ENCODE measurements at regions not wholly inside any gene's neighbourhood (a gene's known extent, or its start where the extent isn't known, plus 50 kb on each side); places are given as distances from the start of the nearest gene placed in this dataset.
"Not testable (repeated sequence)": the region's sequence is repeated elsewhere in the genome, so short reads cannot be mapped to it uniquely, and the experiment has no call there.

DNA sequence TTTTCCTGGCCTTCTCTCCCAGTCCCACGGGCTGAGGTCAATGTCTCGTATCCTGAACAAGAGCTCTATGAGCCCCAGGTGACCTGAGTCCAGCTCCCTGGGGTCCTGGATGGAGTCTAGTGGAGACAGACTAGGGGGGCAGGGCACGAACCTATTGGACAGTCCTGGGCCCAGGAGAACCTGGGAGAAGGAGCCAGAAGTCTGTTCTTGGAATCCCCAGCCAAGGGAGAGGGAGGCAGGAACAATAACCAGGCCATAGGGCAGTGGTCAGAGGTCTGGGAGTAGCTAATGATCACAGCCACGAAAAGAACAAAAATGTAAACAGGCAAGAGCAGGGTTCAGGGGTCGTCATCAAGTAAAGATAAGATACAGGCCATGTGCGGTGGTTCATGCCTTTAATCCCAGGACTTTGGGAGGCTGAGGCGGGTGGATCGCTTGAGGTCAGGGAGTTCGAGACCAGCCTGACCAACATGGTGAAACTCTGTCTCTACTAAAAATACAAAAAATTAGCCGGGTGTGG is 60.8 kb downstream of the COPRS start:
- no peak for DNase-seq

DNA sequence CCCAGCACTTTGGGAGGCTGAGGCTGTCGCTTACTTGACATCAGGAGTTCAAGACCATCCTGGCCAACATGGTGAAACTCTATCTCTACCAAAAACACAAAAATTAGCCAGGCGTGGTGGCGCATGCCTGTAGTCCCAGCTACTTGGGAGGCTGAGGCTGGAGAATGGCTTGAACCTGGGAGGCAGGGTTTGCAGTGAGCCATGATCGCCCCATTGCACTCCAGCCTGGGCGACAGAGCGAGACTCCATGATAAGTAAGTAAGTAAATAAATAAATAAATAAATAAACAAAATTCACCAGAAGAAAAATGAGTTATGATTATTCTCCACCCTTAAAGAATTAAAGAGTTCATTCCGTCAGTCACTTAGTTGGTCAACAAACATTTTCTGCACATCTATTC is 63.1 kb downstream of the COPRS start:
- DNase-seq = not testable (repeated sequence)

DNA sequence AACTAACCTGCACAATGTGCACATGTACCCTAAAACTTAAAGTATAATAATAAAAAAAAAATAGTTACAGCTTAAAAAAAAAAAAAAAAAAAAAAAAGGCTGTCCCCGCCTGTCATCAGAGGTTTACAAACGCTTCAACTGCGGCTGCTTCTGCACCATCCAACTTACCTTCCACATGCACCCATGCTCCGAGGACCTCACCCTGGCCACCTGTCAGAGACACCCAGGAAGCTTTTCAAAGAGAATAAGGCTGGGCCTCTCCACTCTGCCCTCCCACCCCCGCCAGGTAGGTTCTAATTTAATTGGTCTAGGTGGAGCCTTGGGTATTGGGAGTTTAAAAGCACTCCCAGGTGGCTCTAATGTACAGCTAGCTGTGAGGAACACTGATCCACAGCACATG is 64.9 kb downstream of the COPRS start:
- DNase-seq = peak; percentile 10

DNA sequence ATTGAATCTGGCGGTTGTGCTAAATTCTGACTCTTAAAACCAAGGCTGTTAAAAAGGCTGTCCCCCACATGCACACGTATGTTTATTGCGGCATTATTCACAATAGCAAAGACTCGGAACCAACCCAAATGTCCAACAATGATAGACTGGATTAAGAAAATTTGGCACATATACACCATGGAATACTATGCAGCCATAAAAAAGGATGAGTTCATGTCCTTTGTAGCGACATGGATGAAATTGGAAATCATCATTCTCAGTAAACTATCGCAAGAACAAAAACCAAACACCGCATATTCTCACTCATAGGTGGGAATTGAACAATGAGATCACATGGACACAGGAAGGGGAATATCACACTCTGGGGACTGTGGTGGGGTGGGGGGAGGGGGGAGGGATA is 65.4 kb downstream of the COPRS start:
- not testable (repeated sequence) for DNase-seq

DNA sequence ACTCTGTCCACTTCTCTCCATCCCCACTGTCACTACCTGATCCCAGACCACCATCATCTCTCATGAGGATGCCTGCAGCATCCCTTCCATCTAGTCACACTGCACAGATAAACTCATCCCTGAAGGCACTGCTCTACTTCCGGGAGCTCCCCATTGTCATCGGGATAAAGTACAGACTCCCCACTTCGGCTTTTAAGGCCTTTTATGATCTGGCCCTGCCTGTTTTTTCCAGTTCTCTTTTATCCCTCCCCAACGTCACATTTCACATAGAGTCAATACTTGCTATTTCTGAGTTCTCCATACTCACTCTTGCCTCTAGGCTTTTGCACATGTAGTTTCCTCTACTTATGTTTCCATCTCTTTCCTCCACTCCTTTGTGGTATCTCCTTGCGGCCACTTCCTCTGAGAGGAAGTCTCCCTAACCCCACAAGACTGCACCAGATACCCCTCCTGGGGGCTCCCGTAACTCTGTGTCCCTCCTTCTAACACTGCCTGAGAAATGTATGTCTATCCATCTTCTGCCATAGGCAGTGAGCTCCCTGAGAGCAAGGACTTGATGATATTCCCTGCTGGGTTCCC is 66.9 kb downstream of the COPRS start:
- DNase-seq = no peak

DNA sequence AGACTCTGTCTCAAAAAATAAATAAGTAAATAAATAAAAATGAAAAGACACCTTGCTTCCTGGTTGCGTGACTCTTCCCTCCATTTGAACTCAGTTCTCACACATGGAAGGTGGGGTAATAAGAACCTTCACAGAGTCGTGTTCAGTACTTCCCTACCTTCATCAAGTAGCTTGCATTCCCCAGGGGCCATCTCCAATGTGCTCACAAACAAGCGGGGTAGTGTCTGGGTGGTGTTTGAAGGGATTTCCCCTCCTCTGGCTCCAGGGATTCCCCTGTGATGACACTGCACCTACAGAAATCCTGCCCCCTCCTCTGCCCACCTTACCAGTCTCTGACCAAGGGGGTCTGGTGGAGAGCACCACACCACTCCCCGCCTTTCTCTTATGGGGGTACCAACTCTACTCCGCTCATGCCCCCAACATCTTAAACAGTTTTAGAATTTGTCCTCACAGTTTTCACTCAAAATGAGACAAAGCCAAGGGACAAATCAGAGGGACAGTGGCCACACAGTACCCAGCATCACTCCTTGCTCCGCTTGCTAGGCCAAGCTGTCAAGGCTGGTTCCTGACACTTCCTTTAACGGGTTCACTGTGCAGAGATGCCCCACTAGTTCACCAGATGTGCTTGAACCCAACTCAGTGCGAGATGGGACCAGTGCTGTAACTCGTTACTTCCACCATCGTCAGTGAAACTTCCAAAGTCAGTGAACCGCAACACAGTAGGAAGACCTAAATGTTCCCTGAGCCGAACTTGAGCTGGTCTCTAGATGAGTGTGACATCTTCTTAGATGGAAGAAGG is 69.1 kb downstream of the COPRS start:
- no peak for DNase-seq

DNA sequence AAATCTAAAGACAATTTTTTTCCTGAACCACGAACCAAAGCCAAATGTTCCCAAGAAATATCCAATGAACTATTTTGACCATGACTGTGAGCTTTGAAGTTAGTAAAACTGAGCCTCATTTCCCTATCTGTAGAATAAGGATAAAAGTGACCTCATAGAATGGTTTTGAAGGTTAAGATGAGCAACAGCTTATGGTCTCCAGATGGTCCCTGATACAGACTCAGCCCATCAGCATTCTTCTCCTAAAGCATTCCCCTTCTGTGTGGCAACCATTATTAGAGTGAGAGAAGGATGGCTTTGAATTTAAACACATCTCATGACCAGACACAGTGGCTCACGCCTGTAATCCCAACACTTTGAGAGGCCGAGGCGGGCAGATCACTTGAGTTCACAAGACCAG is 70.1 kb downstream of the COPRS start:
- DNase-seq = no peak

DNA sequence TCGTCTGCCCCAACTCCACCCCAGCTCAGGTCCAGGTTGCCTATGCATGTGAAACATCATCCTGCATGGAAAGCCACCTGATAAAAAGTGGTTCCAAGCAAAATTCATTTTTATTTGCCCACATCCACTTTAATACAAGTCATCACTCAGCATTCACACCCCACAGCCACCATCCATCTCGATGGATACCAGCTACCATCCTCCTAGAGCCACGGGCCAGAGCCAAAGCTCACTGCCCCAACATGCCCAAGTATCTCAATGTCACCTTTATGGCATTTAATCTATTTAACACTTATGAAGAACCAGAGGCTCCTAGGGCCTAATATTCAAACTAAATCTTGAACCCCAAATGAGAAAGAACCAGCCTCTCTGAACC is 70.5 kb downstream of the COPRS start:
- no peak for DNase-seq

DNA sequence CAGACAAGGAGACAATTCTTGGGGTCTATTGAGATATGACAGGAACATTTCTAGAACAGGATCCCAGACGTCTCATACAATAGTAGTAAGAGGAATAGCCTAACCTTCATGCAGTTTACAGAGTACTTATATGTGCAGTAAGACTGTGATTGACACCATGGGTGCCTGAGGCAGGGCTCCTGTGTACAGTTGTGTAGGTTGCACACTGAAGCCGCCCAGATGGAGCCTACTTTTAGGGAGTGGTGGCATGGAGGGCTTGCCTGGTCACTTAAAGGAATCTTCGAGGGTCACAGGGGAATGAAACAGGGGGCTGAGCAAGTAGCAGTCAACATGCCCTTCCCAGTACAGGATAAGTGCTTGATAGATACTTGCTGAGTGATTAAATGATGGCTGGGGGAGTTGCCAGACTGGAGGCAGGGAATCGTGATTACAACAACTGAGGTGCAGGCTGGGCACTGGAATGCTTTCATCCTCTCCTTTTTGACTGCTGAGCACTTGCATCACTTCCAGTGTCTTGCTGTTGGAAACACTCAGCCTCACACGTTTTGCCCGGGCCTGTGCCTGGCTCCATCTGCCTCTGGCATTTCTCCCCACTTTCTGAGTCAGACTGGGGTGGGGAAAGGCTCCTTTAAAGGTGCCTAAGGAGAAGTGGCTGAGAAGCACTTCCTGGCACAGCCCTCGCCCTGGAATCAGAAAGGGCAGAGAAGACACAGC is 71.0 kb downstream of the COPRS start:
- no peak for DNase-seq

DNA sequence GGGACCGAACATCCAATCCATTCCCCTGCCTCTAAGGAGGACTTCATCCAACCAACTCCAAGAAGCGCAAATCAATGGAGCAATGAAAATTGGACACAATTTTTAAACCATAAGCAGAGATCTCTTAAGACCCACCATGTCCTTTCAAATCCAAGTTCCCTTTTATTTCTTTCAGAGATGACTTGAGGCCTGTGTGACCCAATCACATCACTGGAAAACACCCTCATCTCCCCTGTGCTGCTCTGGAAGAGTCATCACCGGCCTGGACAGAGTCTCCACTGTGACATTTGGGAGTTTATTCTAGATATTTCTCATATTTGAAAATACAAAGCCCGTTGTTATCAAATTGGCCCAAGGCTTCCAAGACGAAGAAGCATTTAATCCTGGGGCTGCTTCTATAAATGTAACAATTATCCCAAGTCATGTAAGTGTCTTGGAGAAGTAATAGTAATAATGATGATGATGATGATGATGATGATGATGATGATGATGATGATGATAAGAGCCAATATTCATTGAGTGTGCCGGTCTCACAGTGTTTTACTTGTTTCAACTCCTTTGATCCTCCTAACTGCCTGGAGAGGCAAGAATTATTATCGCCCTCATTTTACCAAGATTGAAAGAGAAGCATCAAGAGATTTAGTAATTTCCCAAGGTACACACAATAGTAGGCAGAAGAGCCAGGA is 72.1 kb downstream of the COPRS start:
- DNase-seq = no peak

DNA sequence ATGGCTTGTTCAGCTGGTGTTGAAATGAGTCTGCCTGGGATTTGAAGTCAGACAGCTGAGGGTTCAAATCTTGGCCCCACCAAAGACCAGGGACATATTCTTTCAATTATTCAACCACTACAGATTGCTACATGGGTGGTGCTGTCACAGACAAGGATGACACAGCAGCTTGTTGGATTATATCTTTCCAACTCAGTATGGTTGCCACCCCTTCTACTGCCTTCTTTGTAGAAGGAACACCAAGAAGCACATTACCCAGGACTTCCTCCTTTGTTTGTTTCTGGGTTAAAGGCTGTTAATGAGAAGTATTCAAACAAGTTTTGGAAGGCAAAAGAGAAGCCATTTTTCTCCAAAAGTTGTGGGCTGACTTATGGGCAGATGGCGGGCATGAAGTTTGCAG is 78.6 kb downstream of the COPRS start:
- no peak for DNase-seq

DNA sequence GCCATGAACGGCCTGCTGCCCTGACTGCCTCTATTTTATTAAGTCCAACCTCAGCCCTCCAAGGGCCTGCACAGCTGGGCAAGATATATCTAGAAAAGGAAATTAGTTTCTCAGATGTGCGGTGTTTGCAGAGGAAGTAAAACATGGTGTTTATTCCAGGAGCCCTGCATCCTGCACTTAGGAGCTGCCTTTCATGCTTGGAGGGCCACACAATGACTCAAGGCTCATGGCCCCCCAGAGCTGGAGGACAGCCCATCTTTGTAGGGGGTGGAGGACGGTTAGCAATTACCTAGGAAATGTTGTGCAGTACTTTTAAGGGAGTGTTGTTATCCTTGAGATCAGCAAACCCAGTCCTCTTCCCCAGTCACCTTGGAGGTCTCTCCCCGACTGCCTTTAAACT is 80.5 kb downstream of the COPRS start:
- no peak for DNase-seq

DNA sequence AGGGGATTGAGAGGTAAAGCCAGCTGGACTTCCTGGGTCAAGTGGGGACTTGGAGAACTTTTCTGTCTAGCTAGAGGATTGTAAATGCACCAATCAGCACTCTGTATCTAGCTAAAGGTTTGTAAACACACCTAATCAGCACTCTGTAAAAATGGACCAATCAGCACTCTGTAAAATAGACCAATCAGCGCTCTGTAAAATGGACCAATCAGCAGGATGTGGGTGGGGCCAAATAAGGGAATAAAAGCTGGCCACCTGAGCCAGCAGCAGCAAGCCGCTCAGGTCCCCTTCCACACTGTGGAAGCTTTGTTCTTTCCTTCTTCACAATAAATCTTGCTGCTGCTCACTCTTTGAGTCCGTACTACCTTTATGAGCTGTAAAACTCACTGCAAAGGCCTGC is 87.7 kb downstream of the COPRS start:
- DNase-seq = not testable (repeated sequence)

DNA sequence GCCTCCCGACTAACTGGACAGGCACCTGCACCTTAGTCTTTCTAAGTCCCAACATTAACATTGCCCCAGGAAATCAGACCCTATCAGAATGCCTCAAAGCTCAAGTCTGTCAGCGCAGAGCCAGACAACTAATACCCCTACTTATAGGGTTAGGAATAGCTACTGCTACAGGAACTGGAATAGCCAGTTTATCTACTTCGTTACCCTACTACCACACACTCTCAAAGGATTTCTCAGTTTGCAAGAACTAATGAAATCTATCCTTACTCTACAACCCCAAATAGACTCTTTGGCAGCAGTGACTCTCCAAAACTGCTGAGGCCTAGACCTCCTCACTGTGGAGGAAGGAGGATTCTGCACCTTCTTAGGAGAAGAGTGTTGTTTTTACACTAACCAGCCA is 88.5 kb downstream of the COPRS start:
- peak; percentile 1 for DNase-seq

DNA sequence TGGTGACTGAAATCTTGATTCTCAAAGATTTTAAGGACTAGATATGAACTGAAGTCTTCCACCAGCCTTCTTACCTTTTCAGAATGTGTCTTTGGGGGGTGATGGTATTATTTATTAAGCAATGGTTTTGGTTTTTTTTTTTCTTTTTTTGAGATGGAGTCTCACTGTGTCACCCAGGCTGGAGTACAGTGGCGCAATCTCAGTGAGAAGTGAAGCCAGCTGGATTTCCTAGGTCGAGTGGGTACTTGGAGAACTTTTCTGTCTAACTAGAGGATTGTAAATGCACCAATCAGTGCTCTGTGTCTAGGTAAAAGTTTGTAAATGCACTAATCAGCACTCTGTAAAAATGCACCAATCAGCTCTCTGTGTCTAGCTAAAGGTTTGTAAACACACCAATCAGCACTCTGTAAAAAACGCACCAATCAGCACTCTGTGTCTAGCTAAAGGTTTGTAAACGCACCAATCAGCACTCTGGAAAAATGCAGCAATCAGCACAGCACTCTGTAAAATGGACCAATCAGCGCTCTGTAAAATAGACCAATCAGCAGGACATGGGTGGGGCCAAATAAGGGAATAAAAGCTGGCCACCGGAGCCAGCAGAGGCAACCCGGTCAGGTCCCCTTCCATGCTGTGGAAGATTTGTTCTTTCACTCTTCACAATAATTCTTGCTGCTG is 97.1 kb downstream of the COPRS start:
- peak; percentile 17 for DNase-seq

DNA sequence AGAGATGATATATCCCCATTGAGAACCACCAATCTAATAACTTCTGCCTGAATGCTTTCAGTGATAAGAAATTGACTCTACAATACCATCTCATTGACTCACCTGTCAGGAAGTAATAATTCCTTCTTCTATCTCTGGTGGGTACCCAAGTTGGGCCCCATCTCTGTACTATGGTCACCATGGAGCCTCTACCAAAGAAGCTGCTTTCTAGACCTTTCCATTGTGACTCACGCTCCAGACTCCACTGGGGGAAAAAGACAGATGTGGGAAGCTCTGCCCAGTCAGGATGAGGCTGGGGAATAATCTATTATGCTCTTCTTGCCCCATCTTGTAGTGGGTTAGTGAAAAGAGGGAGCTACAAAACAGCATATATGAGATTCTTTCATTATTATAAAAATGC is 100.4 kb downstream of the COPRS start:
- DNase-seq = no peak

DNA sequence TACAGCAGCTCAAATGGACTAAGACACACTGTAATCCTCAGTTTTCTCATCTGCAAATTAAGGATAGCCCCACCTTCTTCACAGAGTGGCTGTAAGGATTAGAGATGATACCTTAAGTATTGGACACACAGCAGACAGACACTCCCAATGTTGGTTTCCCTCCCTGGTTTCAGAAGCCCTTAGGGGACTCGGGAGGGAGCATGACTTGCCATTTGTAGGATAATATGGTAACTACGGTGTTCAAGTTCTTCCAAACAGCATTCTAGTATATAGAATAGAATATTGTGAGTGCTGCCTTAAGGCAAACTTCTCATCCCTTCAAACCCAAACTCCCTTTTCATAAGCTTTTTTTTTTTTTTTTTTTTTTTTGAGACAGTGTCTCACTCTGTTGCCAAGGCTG is 101.9 kb downstream of the COPRS start:
- no peak for DNase-seq

DNA sequence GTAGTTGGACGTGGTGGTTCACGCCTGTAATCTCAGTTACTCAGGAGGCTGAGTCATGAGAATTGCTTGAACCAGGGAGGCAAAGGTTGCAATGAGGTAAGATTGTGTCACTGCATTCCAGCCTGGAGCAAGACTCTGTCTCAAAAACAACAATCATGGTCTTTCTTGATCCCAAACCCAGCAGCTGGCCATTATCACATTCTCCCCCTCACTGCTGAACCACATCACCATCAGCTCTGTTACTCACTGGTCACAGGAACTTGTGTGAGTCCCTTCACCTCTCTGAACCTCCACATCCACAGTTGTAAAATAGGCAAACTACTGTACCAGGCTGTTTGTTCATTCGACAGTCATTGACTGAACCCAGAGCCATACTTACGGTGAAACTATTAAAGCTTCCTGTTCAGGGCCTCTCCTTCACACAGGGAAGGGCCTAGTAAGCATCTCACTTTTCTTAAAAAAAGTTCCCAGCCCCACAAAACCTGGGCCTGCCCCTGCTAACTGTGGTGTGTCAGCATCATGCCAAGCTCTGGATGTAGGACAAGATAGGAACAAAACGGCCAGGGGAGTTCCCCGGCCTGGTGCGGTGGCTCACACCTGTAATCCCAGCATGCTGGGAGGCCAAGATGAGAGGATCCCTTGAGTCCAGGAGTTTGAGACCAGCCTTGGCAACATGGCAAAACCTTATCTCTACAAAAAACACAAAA is 104.7 kb downstream of the COPRS start:
- no peak for DNase-seq

DNA sequence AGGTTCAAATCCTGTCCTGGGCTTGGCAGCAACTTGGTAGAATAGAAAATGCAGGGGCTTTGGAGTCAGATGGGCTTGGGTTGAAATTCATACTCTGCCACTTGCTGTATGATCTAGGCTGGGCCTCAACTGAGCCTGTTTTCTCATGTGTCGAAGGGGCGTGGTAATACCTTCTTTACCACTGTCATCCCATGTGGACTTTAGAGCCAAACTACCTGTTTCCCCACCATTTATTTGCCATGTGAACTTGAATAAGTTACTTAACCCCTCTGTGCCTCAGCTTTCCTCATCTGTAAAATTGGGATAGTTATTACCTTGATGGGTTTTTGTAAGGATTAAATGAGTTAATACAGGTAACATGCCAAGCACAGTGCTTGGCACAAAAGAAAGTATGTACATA is 106.0 kb downstream of the COPRS start:
- no peak for DNase-seq

DNA sequence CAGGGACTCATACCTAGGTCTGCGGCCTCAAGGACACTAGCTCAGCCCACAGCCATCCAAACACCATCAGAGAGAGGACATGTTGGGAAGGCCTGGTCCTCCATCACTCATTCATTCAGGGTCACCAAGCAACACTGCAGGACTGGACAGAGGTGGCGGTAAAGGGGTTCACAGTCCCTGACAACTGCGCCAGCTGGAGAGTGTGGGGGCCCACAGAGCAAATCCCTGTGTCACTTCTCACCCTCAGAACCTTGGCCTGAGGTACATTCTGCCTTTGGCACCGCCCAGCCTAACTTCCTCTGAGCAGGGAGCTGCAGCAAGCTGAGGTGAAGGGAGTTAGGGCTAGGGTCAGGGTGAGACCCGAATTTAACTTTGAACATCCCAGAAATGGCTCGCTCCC is 106.5 kb downstream of the COPRS start:
- no peak for DNase-seq

DNA sequence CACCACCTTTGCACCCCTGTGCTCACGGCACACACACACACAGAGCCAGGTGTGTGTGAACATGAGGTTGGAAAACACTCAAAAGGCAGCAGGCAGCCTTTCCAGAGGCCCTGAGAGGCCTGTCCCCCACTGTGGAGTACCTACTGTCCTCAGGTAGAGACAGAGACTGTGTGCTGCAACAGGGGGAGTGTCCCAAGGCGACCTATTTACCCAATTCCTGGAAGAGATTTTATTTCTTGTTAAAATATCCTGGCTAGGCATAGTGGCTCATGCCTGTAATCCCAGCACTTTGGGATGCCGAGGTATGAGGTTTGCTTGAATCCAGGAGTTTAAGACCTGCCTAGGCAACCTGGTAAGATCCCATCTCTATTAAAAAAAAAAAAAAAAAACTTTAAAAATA is 108.5 kb downstream of the COPRS start:
- DNase-seq = no peak

DNA sequence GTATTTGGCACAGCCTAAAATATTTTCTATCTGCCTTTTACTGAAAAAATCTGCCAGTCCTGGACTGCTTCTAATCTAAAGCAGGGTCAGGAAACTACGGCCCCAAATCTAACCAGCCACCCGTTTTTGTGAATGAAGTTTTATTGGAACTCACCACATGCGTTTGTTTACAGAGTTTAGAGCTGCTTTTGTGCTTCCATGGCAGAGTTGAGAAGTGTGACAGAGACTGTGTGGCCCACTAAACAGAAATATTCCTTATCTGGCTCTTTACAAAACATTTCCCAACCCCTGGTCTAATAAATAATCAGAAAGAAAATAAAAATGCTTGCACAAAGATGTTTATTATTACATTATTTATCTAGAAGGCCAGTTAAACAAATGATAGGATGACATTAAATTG is 110.2 kb downstream of the COPRS start:
- no peak for DNase-seq
